HG03354 (cell line): ENCODE measurements at regions not wholly inside any gene's neighbourhood (a gene's known extent, or its start where the extent isn't known, plus 50 kb on each side); places are given as distances from the start of the nearest gene placed in this dataset.

Experiments
- ATAC-seq: cut with Tn5 transposase; IDR thresholded peaks from one replicate; pipeline ENCODE4 v1.9.1; 2021; ENCODE audit warnings: mild to moderate bottlenecking; ENCODE audit not compliant: unreplicated experiment, poor library complexity, severe bottlenecking

DNA sequence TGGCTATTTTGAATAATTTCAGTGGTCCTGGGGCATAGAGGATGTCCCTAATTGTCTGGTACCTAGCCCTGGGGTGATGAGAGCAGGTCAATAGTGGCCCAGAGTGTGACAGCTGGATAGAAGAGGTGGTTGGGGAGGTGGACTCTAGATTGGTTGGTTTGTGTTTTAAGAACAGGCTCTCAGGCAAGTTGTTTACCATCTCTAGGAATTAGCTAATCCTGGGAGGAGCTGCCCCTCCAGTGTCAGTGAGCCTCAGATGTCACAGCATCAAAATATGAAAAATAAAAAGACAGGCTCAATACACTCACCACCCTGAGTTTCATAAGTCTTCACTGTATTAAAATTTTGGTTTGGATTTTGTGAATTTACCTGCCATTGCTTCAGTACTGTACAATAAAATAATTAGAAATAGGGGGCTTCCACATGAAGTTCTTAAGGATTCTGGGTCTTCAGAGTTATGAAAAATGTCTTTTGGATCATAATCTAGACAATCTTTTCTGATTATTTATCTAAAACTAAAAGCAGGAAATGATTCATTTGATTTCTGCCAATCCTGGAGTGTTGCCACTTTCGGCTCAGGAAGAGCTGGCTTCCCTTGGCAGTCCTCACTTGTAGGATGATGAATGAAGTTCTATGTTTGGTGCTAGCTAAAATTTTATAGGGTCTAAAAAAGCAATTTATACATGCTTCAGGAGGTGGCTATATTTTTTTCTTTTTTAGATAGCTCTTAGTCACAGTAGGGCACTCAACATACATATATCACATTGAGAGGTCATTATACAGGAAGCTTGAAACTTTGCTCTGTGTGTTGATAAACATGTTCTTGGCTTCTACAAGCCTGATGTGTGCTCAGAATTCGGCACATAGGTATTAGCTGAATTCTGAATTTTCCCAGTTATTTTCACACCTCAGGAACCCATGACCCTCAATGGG, 395.1 kb downstream of the RAB28 start:
- no peak for ATAC-seq

DNA sequence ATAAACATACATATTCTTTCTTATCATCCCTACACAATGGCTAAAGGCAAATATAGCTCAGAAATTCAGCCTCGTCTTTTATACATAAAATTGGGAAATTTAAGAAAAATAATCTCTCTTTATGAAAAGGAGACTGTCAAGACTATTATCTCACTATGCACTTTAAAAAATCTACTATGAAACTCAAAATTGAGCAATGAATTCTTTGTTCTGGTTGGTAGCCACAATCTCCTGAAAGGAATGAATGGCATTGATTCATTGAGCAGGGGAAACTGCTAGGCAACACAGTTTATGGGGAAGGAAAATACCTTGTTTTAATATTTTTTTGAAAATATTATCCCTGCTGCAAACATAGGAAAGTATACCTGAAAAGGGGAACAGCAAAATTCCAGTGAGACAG, 397.1 kb downstream of the RAB28 start:
- ATAC-seq: no peak

DNA sequence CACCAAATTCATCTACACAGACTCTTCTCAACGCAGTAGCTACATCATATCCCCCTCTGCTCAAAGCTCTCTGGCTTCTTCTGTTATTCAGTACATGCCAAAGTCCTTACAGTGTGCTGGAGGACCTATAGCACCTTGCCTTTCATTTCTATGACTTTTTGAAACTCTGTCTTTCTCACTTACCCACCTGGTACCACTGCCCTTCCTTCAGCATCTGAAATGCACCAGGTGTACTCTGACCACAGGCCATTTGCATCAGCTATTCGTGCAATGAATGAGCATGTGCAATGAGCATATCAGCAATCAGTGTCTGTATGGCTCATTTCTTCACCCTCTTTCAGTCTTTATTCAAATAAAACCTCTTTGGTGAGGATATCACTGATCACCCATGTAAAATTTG, 399.9 kb downstream of the RAB28 start:
- no peak for ATAC-seq

DNA sequence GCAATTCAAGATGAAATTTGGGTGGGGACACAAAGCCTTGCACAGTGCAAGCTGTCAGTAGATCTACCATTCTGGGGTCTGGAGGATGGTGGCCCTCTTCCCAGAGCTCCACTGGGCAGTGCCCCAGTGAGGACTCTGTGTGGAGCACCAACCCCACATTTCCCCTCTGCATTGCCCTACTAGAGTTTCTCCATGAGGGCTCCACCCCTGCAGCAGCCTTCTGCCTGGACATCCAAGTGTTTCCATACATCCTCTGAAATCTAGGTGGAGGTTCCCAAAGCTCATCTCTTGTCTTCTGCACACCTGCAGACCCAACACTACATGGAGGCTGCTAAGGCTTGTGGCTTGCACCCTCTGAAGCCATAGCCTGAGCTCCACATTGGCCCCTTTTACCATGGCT, 402.3 kb downstream of the RAB28 start:
- no peak for ATAC-seq

DNA sequence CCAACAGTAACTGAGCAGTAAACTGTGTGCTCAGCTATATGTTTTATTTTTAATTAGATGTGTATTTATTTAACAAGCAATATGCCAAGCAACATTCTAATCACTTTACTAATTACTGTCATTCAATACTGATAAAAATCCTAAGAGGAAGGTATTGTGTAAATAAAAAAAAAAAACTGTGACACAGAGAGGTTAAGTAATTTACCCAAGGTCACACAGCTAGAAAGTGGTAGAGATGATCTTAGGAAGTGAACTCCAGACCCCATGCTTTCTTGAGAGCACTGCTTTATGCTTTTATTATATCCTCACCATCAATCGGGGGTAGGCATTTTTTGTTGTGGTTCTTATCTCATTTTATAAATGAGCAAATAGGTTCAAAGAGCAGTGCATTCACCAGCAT, 417.1 kb downstream of the RAB28 start:
- ATAC-seq: no peak

DNA sequence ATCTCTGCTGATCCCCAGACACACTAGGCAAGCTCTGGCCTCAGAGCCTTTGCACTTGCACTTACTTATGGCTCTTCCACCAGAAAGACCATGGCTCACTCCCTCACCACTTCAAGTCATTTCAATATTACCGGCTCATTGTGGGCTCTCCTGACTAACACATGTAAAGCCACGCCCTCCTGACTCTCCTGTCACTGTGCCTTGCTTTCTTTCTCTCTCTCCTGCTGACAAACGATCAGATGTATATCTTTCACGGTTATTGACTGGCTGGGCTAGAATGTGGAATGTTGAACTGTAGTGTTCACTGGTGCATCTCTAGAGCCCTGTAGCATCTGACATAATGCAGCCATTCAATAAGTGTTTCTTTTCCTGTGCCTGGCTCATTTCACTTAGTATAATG, 425.1 kb downstream of the RAB28 start:
- ATAC-seq: no peak

DNA sequence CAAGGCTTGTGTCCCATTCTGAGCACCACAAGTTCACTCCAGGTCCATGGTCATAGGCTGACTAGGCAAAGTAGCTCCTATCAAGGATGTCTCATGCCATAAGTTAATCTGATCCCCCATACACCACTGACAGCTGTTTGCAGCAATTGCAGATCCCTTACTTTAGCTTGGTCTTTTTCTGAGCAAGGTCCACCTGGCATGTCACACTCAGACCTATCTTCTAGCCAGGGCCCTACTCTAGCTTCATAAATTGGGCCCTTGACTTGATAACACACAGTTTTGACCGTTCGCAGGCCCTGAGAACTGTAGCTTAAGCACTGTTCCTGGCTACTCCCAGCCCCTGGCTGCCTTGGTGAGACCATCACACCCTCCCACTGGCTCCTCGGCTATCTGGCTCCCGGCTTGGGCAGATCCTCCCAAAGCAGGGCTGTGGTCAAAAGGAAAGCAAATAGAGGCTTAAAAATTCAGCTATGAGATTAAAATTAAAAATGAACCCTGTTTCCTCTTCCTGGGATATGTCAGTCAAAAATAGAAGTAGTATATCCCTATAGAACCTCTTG, 427.4 kb downstream of the RAB28 start:
- ATAC-seq: no peak

DNA sequence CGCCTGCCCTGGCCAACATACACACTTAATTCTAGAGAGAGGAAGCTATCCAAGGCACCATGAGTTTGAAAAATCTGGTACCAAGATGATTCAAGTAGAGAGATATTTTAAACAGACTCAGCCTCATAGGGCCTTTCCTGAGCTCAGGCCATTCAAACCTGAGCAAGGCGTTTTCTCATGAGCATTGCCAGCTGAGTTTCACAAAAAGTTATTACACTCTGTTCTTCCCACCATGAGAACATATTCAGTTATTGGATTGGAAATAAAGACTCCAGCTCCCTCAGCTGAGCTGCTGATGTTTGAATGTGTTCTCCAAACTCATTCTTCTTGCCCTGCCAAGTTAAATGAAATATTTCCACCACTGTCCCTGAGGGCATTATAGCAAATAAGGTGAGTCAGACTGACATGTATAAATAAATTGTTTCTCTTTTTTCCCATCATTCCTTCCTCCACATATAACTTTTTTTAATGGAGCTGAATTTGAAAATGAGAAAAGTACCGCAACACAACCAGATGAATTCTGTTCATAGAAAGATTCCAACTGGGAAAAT, 429.6 kb downstream of the RAB28 start:
- no peak for ATAC-seq

DNA sequence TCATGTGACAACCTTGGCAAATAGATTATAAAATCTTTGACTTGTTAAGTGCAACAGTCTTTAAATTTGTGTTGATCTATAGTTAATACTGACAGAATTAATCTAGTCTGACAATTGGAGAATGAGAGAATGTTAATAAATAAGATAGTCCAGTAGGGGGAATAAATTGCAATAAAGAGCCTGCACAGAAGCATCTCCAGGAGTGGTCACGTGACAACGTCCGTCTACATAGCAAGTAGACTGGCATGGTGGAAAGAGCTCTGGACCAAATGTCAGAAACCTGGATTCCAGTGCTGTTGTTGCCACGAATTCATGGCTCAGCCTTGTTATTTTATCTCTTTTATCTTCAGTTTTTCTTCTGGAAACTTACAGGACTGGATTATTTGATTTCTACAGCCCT, 436.5 kb downstream of the RAB28 start:
- no peak for ATAC-seq

DNA sequence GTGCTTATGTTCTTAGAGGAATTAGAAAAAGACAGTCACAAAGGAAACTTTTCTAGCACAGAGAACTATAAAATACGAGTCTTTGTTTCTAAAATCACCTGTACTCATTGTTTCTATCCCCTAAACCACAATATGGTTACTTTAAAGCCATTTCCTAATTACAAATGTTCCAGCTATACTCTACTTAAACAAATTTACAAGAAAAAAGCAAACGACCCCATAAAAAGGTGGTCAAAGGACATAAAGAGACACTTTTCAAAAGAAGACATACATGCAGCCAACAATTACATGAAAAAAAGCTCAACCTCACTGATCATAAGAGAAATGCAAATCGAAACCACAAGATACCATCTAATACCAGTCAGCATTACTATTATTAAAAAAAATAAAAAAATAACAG, 447.3 kb downstream of the RAB28 start:
- ATAC-seq: no peak

DNA sequence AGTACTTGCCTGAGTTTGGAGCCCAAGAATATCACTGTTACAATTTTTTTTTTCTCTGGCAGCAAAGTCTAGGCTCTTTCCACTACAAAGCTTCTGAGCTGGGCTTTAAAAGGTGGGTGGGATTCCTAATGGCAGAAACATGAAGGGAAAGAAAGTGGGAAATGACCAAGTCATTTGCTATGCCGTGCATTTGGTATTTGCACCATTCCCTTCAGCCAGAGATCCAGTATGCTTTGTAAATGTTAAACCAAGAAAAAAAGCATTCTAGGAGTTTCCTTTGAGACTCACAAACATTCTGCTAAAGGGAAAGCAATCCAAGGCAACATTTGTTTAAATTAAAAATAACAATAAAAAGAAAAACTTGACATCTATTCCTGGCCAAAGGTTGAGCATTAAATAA, 451.2 kb downstream of the RAB28 start:
- no peak for ATAC-seq

DNA sequence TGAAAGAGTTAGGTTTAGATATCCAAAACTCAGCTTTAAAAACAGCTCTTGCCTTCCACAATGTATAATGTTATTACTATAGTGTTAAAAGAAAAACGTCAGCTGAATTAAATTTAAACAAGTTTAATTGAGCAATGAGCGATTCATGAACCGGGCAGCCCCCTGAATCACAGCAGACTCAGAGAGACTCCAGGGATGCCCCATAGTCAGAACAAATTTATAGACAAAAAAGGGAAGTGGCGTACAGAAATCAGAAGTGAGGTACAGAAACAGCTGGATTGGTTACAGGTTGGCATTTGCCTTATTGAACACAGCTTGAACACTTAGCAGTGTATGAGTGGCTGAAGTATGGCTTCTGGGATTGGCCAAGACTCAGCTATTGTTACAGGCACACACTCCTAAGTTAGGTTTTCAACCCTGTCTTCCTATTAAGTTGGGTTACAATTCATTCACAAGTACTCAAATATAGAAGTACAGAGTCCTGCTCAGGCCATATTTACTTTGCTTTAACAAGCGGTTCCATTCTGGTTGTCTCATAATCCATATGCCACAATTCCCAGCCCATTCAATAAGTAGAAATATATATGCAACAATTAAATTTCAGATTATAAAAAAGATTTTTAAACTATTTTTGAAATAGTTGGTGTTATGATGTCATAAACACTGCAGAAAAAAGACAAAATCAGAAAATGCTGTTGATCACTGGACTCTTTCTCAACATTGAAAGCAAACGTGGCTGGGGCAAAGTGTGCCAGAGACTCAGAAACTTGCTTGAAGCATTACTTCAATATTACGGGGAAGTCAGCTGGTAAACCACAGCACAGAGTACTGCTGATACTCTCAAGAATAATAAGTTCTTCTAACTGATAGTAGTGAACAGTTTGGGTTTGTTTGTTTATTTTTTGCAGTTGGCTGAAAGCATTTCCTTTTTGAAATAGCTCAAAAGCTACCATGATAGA, 459.7 kb downstream of the RAB28 start:
- ATAC-seq: no peak

DNA sequence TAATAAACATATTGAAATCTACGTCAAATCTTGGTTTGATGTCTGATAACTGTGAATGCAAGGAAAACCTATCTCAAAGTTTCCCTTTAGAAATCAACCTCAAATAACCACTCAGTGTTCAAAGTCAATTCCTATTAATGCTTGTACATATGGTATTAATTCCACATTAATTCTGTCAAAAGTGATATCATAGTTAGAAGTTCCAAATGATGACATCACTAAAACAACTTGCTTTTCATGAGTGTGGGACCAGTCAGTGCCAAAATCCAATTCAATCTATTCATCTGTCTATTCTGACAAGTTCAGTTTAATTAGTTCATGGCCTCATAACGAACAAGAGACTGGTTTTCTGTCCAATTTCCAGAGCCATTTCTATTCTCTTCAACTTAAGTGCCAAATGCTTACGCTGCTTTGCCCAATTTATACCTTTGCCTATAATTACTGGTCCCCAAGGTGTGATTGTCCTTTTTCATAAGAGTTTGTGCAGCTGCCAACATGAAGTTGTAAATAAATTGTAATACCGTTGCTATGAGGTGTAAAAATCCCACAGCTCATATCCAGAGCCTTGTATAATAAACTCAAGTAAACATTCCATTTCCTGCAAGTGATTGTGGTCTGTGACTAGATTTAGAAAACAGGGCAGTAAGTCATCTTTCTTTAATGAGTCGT, 476.2 kb downstream of the RAB28 start:
- ATAC-seq: no peak

DNA sequence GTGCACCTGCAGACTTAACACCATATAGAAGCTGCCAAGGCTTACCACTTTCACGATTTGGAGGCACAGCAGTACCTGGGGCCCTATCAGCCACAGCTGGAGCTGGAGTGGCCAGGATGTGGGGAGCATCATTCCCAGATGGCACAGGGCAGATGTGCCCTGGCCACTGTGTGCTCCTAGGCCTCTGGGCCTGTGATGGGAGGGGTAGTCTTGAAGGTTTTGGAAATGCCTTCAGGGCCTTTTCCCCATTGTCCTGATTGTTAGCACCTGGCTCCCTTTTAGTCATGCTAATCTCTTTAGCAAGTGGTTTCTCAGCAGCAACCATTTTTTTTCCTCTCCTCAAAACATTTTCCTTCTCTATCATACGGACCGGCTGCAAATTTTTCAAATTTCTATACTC, 490.2 kb downstream of the RAB28 start:
- no peak for ATAC-seq

DNA sequence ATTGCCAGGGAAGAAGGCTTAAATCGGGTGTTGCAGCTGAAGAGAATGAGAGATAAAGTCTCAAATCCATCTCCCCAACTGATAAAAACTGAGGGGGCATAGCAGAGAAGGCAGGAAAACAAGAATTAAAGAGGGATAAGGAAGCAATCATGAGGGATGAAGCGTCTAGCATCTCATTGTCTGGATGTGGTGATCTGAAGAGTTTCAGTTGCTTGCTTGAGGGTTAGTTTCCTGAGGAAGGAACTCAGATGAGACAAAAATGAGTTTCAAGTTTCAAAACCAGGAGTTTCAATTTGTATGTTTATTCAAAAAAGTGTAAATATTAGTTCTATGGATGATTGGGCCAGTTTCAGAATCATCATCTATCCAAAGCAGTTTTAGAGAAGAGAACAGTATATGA, 496.9 kb downstream of the RAB28 start:
- no peak for ATAC-seq

DNA sequence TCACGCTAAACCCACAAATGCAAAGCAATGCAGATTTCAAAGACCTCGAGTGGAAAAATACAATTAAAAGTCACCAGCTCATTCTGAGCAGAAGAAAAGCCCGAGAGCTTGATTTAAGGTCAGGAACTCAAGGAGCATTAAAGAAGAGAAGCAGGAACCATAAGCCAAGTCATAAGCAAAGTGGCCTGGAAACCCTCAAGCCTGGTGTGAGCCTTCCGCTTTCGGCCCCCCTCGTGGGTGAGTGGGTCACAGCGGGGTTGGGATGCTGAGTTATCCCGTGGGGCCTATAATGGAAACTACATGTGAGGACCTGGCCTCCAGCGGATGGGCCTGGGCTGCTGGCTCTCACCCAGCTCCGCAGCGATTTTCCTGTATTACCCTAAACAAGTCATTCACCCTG, 504.3 kb downstream of the RAB28 start:
- no peak for ATAC-seq

DNA sequence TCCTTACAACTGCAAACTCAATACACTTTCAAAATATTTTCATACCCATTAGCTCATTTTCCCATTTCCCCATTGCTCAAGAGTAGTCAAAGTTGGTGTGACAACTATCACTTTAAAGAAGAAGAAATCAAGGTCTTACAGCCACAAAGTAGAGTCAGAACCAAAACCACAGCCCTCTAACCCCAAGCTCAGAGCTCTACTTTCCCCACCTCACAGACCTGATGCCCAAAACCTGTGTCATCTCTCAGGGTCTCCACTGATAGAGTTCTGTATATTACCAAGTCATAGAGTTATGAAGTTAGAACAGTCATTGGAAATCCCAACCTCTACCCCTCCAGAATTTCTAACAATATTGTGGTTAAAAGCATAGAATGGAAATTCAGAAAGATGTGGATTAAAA, 505.8 kb downstream of the RAB28 start:
- ATAC-seq: no peak

DNA sequence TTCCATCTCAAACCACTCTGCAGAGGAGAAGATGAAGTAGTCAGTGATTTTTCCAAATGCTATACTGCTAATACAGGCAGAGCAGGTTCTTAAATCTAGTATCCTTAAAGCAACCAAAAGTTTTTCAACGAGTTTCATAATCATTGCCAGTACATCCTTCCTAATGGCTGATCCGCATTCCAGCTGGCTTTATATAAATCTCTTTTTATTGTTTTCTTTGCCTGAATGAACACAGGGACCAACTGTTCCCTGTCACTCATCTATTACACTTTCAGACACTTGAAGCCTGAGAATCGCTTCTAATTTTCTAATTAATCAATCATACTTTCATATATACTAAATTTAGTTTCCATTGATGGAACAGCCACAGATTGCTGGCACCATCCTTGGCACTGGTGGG, 508.6 kb downstream of the RAB28 start:
- no peak for ATAC-seq

DNA sequence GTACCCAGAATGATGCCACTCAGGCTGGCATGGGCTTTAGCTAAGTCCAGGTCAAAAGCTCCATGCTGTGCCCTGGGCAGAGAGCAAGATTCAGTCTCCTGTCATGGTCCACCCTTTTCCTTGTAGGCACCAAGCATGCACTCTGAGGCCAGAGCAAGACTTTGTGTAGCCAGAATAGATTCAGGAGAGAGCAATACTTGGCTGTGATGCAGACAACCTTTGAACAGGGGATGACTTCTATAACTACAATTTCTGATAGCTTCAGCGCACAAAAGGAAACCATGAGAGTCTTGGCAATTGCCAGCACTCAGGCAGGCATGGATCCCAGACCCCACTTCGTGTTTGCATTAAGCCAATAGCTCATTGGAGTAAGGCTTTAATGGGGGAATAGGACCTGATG, 510.6 kb downstream of the RAB28 start:
- ATAC-seq: no peak

DNA sequence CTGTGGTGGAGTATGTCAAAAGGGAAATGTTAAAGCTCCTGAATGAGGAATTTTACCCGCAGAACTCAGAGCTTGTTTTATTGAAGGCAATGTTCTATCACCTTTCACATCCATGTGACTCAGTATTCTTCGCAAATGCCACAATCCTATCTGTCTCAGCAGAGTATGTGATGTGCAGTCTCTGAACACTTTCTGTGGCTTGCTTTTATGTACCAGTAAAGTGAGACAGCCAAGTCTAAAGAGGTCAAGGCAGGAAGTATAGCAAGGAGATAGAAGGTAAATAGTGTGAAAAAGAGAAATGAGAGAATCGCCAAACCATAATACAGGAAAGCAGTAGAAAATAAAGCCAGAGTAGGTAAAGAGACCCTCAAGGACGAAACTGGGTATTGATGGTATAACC, 515.8 kb downstream of the RAB28 start:
- no peak for ATAC-seq
